Endodermal cell (in vitro differentiated cells): ENCODE measurements at regions not wholly inside any gene's neighbourhood (a gene's known extent, or its start where the extent isn't known, plus 50 kb on each side); places are given as distances from the start of the nearest gene placed in this dataset.
"Not testable (repeated sequence)": the region's sequence is repeated elsewhere in the genome, so short reads cannot be mapped to it uniquely, and the experiment has no call there.

Experiments used
- DNase-seq: peaks from one replicate; pipeline ENCODE4 v3.0.0-alpha.2; 2017
- H3K27ac ChIP-seq: 2 replicates; pipeline ENCODE4 v1.5.1; 2013; ENCODE audit warnings: mild to moderate bottlenecking, low read depth, low read length, moderate library complexity
- H3K27me3 ChIP-seq: 2 replicates; pipeline ENCODE4 v1.6.1; 2013; ENCODE audit warnings: mild to moderate bottlenecking, low read length, moderate library complexity; ENCODE audit not compliant: insufficient read depth, control insufficient read depth, poor library complexity, severe bottlenecking
- H3K36me3 ChIP-seq: 2 replicates; pipeline ENCODE4 v1.7.0; 2013; ENCODE audit warnings: mild to moderate bottlenecking, low read length, moderate library complexity; ENCODE audit not compliant: control insufficient read depth, insufficient read depth
- H3K4me1 ChIP-seq: one replicate; pipeline ENCODE4 v1.7.0; 2013; ENCODE audit warnings: low read length; ENCODE audit not compliant: control insufficient read depth, insufficient read depth
- H3K4me3 ChIP-seq: 2 replicates; pipeline ENCODE4 v1.5.1; 2013; ENCODE audit warnings: mild to moderate bottlenecking, low read length, moderate library complexity
- H3K9ac ChIP-seq: 2 replicates; pipeline ENCODE4 v1.6.1; 2013; ENCODE audit warnings: mild to moderate bottlenecking, low read length, moderate library complexity; ENCODE audit not compliant: poor library complexity, severe bottlenecking; ENCODE audit errors: extremely low read depth
- H3K9me3 ChIP-seq: 2 replicates; pipeline ENCODE4 v1.6.1; 2013; ENCODE audit warnings: mild to moderate bottlenecking, low read length, moderate library complexity; ENCODE audit not compliant: control insufficient read depth
- H3K27ac Mint-ChIP-seq: 2 replicates; pipeline ENCODE4 v1.8.0; 2020; ENCODE audit warnings: mixed read lengths
- H3K27me3 Mint-ChIP-seq: 2 replicates; pipeline ENCODE4 v1.8.0; 2021; ENCODE audit warnings: mild to moderate bottlenecking, mixed read lengths; ENCODE audit not compliant: insufficient read depth
- H3K36me3 Mint-ChIP-seq: 2 replicates; pipeline ENCODE4 v1.8.0; 2020; ENCODE audit warnings: low read depth, mixed read lengths
- H3K4me1 Mint-ChIP-seq: 2 replicates; pipeline ENCODE4 v1.8.0; 2020; ENCODE audit warnings: mixed read lengths
- H3K4me3 Mint-ChIP-seq: 2 replicates; pipeline ENCODE4 v1.8.0; 2020; ENCODE audit warnings: mild to moderate bottlenecking, moderate library complexity, mixed read lengths
- H3K9me3 Mint-ChIP-seq: 2 replicates; pipeline ENCODE4 v1.8.0; 2020; ENCODE audit warnings: mild to moderate bottlenecking, mixed read lengths
- CTCF ChIP-seq: fragments of 200-600 bp; sonication (generic); conservative IDR thresholded peaks from 2 replicates; pipeline ENCODE4 v1.5.0; 2021; ENCODE audit warnings: antibody characterized with exemption, mild to moderate bottlenecking
- WGBS, 2 experiments: methylation state at CpG; one replicate each; pipeline versions ENCODE4 v1.1.5 to v1.1.7; 2013; ENCODE audit warnings: missing lambda C conversion rate in 2 of 2, mixed read lengths in 1 of 2; ENCODE audit not compliant: insufficient coverage in 1 of 2, insufficient read length in 1 of 2; 5-methylcytosine and 5-hydroxymethylcytosine counted together

- Histone ChIP-seq H3K9me3 (peaks cover 3% of the 10 kb centered on the region), H3K9ac (no peak overlapping the region), H3K27ac (no peak overlapping the region), H3K36me3 (no peaks in the 10 kb centered on the region), H3K4me3 (no peak overlapping the region), H3K27me3 (no peaks in the 10 kb centered on the region), H3K4me1 (no peaks in the 10 kb centered on the region)
- WGBS, 2 experiments = 89 to 98% methylated on average over 2 to 3 of the region's 3 CpGs
- DNase-seq = no peak
- no peak overlapping the region for H3K27ac Mint-ChIP-seq
- H3K4me3 Mint-ChIP-seq = no peak overlapping the region
- peaks cover 2% of the 10 kb centered on the region for H3K36me3 Mint-ChIP-seq
- no peaks in the 10 kb centered on the region for H3K27me3 Mint-ChIP-seq
- no peaks in the 10 kb centered on the region for H3K4me1 Mint-ChIP-seq
- TF ChIP-seq CTCF = no peak
- peaks cover 2% of the 10 kb centered on the region for H3K9me3 Mint-ChIP-seq
Measured at GRCh38 chr4:31737419-31737818, 1017.2 kb downstream of the PCDH7 start.

- TF ChIP-seq CTCF = no peak
- no peaks in the 10 kb centered on the region for H3K4me1 Mint-ChIP-seq
- no peak overlapping the region for H3K4me3 Mint-ChIP-seq
Measured at GRCh38 chr4:31741326-31741725, 1021.2 kb downstream of the PCDH7 start.

GRCh38 chr4:31748382-31748781 lies 1028.2 kb downstream of the PCDH7 start:
- no peaks in the 10 kb centered on the region for H3K27me3 ChIP-seq
- H3K9ac ChIP-seq = no peak overlapping the region
- DNase-seq = no peak
- no peak overlapping the region for H3K27ac Mint-ChIP-seq
- no peak overlapping the region for H3K27ac ChIP-seq
- 82 to 94% methylated on average over 3 of the region's 3 CpGs for WGBS, 2 experiments
- H3K4me3 Mint-ChIP-seq = no peak overlapping the region
- no peaks in the 10 kb centered on the region for H3K36me3 Mint-ChIP-seq
- peaks cover 4% of the 10 kb centered on the region for H3K9me3 Mint-ChIP-seq
- peak; percentile 31 for TF ChIP-seq CTCF
- H3K9me3 ChIP-seq = no peaks in the 10 kb centered on the region
- H3K4me1 ChIP-seq = no peaks in the 10 kb centered on the region
- H3K4me3 ChIP-seq = no peak overlapping the region
- no peaks in the 10 kb centered on the region for H3K36me3 ChIP-seq
- no peaks in the 10 kb centered on the region for H3K27me3 Mint-ChIP-seq
- H3K4me1 Mint-ChIP-seq = no peaks in the 10 kb centered on the region

More at GRCh38 chr4:31741326-31741725, 1021.2 kb downstream of the PCDH7 start:
- Histone ChIP-seq H3K36me3 (no peaks in the 10 kb centered on the region), H3K9me3 (no peaks in the 10 kb centered on the region), H3K9ac (no peak overlapping the region), H3K27me3 (no peaks in the 10 kb centered on the region), H3K27ac (no peak overlapping the region), H3K4me1 (no peaks in the 10 kb centered on the region), H3K4me3 (no peak overlapping the region)
- Mint-ChIP-seq H3K36me3 (no peaks in the 10 kb centered on the region), H3K9me3 (no peaks in the 10 kb centered on the region), H3K27ac (no peak overlapping the region), H3K27me3 (no peaks in the 10 kb centered on the region)
- no peak for DNase-seq

- not testable (repeated sequence) for H3K36me3 Mint-ChIP-seq, H3K27ac ChIP-seq, H3K4me3 ChIP-seq, H3K4me1 Mint-ChIP-seq, H3K27me3 Mint-ChIP-seq, H3K4me3 Mint-ChIP-seq, H3K36me3 ChIP-seq, H3K9me3 ChIP-seq, H3K9me3 Mint-ChIP-seq, H3K4me1 ChIP-seq, DNase-seq, H3K9ac ChIP-seq, H3K27ac Mint-ChIP-seq, H3K27me3 ChIP-seq
- WGBS, 2 experiments = 100% methylated on average over 2 of the region's 2 CpGs; no CpG with 5 or more reads in 1 of the 2 experiments
Measured at GRCh38 chr4:31750581-31750980, 1030.4 kb downstream of the PCDH7 start.
